Right ventricle myocardium inferior (tissue), 1 donor: ENCODE measurements at regions not wholly inside any gene's neighbourhood (a gene's known extent, or its start where the extent isn't known, plus 50 kb on each side); places are given as distances from the start of the nearest gene placed in this dataset.
A peak's percentile ranks its signal among the peaks of the same experiment; 100 is the strongest.
"Not testable (repeated sequence)": the region's sequence is repeated elsewhere in the genome, so short reads cannot be mapped to it uniquely, and the experiment has no call there.

Source experiments
- ATAC-seq: fragments of 200-7000 bp; cut with Tn5 transposase; one replicate; pipeline ENCODE4 v1.9.1; 2020; ENCODE audit warnings: mild to moderate bottlenecking, moderate library complexity
- DNase-seq: peaks from one replicate; pipeline ENCODE4 v3.0.0; 2021; ENCODE audit errors: missing footprints
- intact Hi-C: fragments of 100-400 bp; cut with DNase I; formaldehyde crosslinking; loops from one replicate; pipeline ENCODE4 v1.11.0; 2022
- donor health status: DM: no; HTN: yes; CAD: no; lungs with severe emphysema.

- no peak for DNase-seq
- intact Hi-C loops, result no loop called here
- ATAC-seq, result peak; percentile 3
These were observed 264.8 kb downstream of the ANAPC1 start for GRCh38 chr2:111618978-111619902.

GRCh38 chr2:111620281-111620680, 263.7 kb downstream of the ANAPC1 start:
- ATAC-seq (no peak), DNase-seq (no peak)
- intact Hi-C loops, result no loop called here

GRCh38 chr2:111622859-111623258, 261.1 kb downstream of the ANAPC1 start:
- DNase-seq (no peak), ATAC-seq (no peak)
- intact Hi-C loops, result no loop called here

GRCh38 chr2:111623380-111623779, 260.6 kb downstream of the ANAPC1 start:
- intact Hi-C loops, result no loop called here
- DNase-seq (no peak), ATAC-seq (no peak)

- DNase-seq (no peak), ATAC-seq (no peak)
- intact Hi-C loops, result no loop called here
These were observed 259.4 kb downstream of the ANAPC1 start for GRCh38 chr2:111624411-111625156.

GRCh38 chr2:111625157-111625537, 258.8 kb downstream of the ANAPC1 start:
- DNase-seq, ATAC-seq, intact Hi-C loops: not testable (repeated sequence)

- intact Hi-C loops, result no loop called here
- ATAC-seq, result no peak
These were observed 257.7 kb downstream of the ANAPC1 start for GRCh38 chr2:111626037-111626864.

GRCh38 chr2:111626865-111627163, 257.2 kb downstream of the ANAPC1 start:
- ATAC-seq (no peak), DNase-seq (no peak)
- intact Hi-C loops, result no loop called here

More at GRCh38 chr2:111626037-111626864, 257.7 kb downstream of the ANAPC1 start:
- no peak for DNase-seq

GRCh38 chr2:111627256-111627655, 256.7 kb downstream of the ANAPC1 start:
- ATAC-seq (no peak), DNase-seq (no peak)
- intact Hi-C loops, result no loop called here

- ATAC-seq (no peak), DNase-seq (no peak)
- intact Hi-C loops, result no loop called here
These were observed 255.8 kb downstream of the ANAPC1 start for GRCh38 chr2:111628221-111628620.

- ATAC-seq (no peak), DNase-seq (no peak)
- intact Hi-C loops, result no loop called here
These were observed 254.0 kb downstream of the ANAPC1 start for GRCh38 chr2:111629983-111630382.

- intact Hi-C loops, result no loop called here
- ATAC-seq (no peak), DNase-seq (no peak)
These were observed 251.3 kb downstream of the ANAPC1 start for GRCh38 chr2:111632661-111633060.

- DNase-seq (no peak), ATAC-seq (no peak)
- intact Hi-C loops, result no loop called here
These were observed 250.8 kb downstream of the ANAPC1 start for GRCh38 chr2:111633189-111633588.

- intact Hi-C loops, result no loop called here
- no peak for DNase-seq
- ATAC-seq, result no peak
These were observed 250.3 kb downstream of the ANAPC1 start for GRCh38 chr2:111633643-111634042.

- ATAC-seq, result no peak
- DNase-seq, result no peak
- intact Hi-C loops, result no loop called here
These were observed 249.8 kb downstream of the ANAPC1 start for GRCh38 chr2:111634050-111634794.

GRCh38 chr2:111634995-111635538, 248.9 kb downstream of the ANAPC1 start:
- ATAC-seq, result no peak
- intact Hi-C loops, result no loop called here
- no peak for DNase-seq

GRCh38 chr2:111636905-111637304, 247.1 kb downstream of the ANAPC1 start:
- DNase-seq, result no peak
- intact Hi-C loops, result no loop called here
- ATAC-seq, result no peak

- intact Hi-C loops, result no loop called here
- no peak for ATAC-seq
- DNase-seq, result no peak
These were observed 245.6 kb downstream of the ANAPC1 start for GRCh38 chr2:111638274-111638877.
